Parathyroid adenoma (tissue), 2 donors: ENCODE measurements at regions not wholly inside any gene's neighbourhood (a gene's known extent, or its start where the extent isn't known, plus 50 kb on each side); places are given as distances from the start of the nearest gene placed in this dataset.

Experiments
- H2AFZ ChIP-seq: fragments of 300-600 bp; sonication (generic); one replicate; pipeline ENCODE4 v1.7.0; 2017; ENCODE audit warnings: antibody characterized with exemption, mild to moderate bottlenecking
- H3K27ac ChIP-seq: fragments of 300-600 bp; sonication (generic); one replicate; pipeline ENCODE4 v1.7.0; 2017
- H3K27me3 ChIP-seq: fragments of 300-600 bp; sonication (generic); one replicate; pipeline ENCODE4 v1.7.0; 2017; ENCODE audit warnings: low read length; ENCODE audit not compliant: control insufficient read depth, insufficient read depth
- H3K36me3 ChIP-seq: fragments of 300-600 bp; sonication (generic); one replicate; pipeline ENCODE4 v1.7.0; 2017; ENCODE audit warnings: low read length; ENCODE audit not compliant: control insufficient read depth, insufficient read depth
- H3K4me1 ChIP-seq: fragments of 300-600 bp; sonication (generic); one replicate; pipeline ENCODE4 v1.7.0; 2017; ENCODE audit warnings: control low read depth
- H3K4me2 ChIP-seq: fragments of 300-600 bp; sonication (generic); one replicate; pipeline ENCODE4 v1.7.0; 2017; ENCODE audit warnings: low read length
- H3K4me3 ChIP-seq: fragments of 300-600 bp; sonication (generic); one replicate; pipeline ENCODE4 v1.7.0; 2017; ENCODE audit warnings: low read depth, low read length
- H3K79me2 ChIP-seq: fragments of 300-600 bp; sonication (generic); one replicate; pipeline ENCODE4 v1.7.0; 2017; ENCODE audit warnings: control low read depth
- H3K9ac ChIP-seq: fragments of 300-600 bp; sonication (generic); one replicate; pipeline ENCODE4 v1.7.0; 2017; ENCODE audit warnings: mild to moderate bottlenecking
- H3K9me3 ChIP-seq: fragments of 300-600 bp; sonication (generic); one replicate; pipeline ENCODE4 v1.7.0; 2017; ENCODE audit warnings: low read length; ENCODE audit not compliant: control insufficient read depth
- CTCF ChIP-seq: fragments of 300-600 bp; sonication (generic); IDR thresholded peaks from one replicate; pipeline ENCODE4 v1.7.0; 2017; ENCODE audit warnings: antibody characterized with exemption, mild to moderate bottlenecking
- donor health status: primary hyperparathyroidism.

- no peaks in the 10 kb centered on the region for H3K4me1 ChIP-seq
- H3K4me3 ChIP-seq: no peak overlapping the region
- no peak overlapping the region for H3K27ac ChIP-seq
- H2AFZ ChIP-seq: no peak overlapping the region
- H3K27me3 ChIP-seq: no peaks in the 10 kb centered on the region
- H3K79me2 ChIP-seq: no peaks in the 10 kb centered on the region
- H3K4me2 ChIP-seq: no peak overlapping the region
- no peak overlapping the region for H3K9ac ChIP-seq
- H3K36me3 ChIP-seq: no peaks in the 10 kb centered on the region
- TF ChIP-seq CTCF: no peak
- no peaks in the 10 kb centered on the region for H3K9me3 ChIP-seq
Measured at GRCh38 chr10:100621360-100622205, 85.8 kb downstream of the HIF1AN start.

- no peaks in the 10 kb centered on the region for H3K27me3 ChIP-seq
- no peak overlapping the region for H3K9ac ChIP-seq
- H3K9me3 ChIP-seq: no peaks in the 10 kb centered on the region
- H3K4me3 ChIP-seq: no peak overlapping the region
- no peak for TF ChIP-seq CTCF
- no peak overlapping the region for H3K27ac ChIP-seq
- no peak overlapping the region for H2AFZ ChIP-seq
- no peak overlapping the region for H3K4me2 ChIP-seq
- H3K4me1 ChIP-seq: no peaks in the 10 kb centered on the region
- H3K36me3 ChIP-seq: no peaks in the 10 kb centered on the region
- H3K79me2 ChIP-seq: no peaks in the 10 kb centered on the region
Measured at GRCh38 chr10:100622946-100623345, 87.2 kb downstream of the HIF1AN start.

- Histone ChIP-seq H3K79me2 (no peaks in the 10 kb centered on the region), H3K27ac (no peak overlapping the region), H3K36me3 (no peaks in the 10 kb centered on the region), H3K4me3 (no peak overlapping the region), H2AFZ (no peak overlapping the region), H3K4me1 (no peaks in the 10 kb centered on the region), H3K9ac (no peak overlapping the region), H3K9me3 (no peaks in the 10 kb centered on the region), H3K27me3 (no peaks in the 10 kb centered on the region), H3K4me2 (no peak overlapping the region)
- TF ChIP-seq CTCF: no peak
Measured at GRCh38 chr10:100623521-100624230, 87.9 kb downstream of the HIF1AN start.

GRCh38 chr10:100624298-100624697 lies 88.6 kb downstream of the HIF1AN start:
- Histone ChIP-seq H3K36me3 (no peaks in the 10 kb centered on the region), H3K4me3 (no peak overlapping the region), H3K79me2 (no peaks in the 10 kb centered on the region), H3K4me1 (no peaks in the 10 kb centered on the region), H3K27ac (no peak overlapping the region), H3K9me3 (no peaks in the 10 kb centered on the region), H3K27me3 (no peaks in the 10 kb centered on the region), H2AFZ (no peak overlapping the region), H3K4me2 (no peak overlapping the region), H3K9ac (no peak overlapping the region)
- no peak for TF ChIP-seq CTCF
